SK-N-MC (cell line): ENCODE measurements at regions not wholly inside any gene's neighbourhood (a gene's known extent, or its start where the extent isn't known, plus 50 kb on each side); places are given as distances from the start of the nearest gene placed in this dataset.
A peak's percentile ranks its signal among the peaks of the same experiment; 100 is the strongest.

Experiments
- DNase-seq: peaks from one replicate; pipeline ENCODE4 v3.0.0-alpha.2; 2011; ENCODE audit warnings: low read depth, low spot score
- H3K27ac ChIP-seq: fragments of 200-600 bp; sonication (generic); 2 replicates; pipeline ENCODE4 v1.5.1; 2016; ENCODE audit warnings: mixed run types
- H3K36me3 ChIP-seq: fragments of 200-600 bp; sonication (generic); 2 replicates; pipeline ENCODE4 v1.6.1; 2017; ENCODE audit warnings: antibody characterized with exemption, low read length, mixed read lengths; ENCODE audit not compliant: insufficient read depth
- H3K4me3 ChIP-seq: fragments of 200-600 bp; sonication (generic); 2 replicates; pipeline ENCODE4 v1.5.1; 2016
- H3K9ac ChIP-seq: fragments of 200-600 bp; sonication (generic); 2 replicates; pipeline ENCODE4 v1.8.0; 2017; ENCODE audit warnings: mixed run types, mixed read lengths; ENCODE audit not compliant: insufficient read length
- H3K9me3 ChIP-seq: fragments of 200-600 bp; sonication (generic); 2 replicates; pipeline ENCODE4 v1.6.1; 2017; ENCODE audit warnings: low read depth, mild to moderate bottlenecking, antibody characterized with exemption, low read length, moderate library complexity, mixed read lengths
- EZH2 ChIP-seq: fragments of 200-600 bp; sonication (generic); IDR thresholded peaks from one replicate; pipeline ENCODE4 v1.6.1; 2017; ENCODE audit warnings: antibody characterized with exemption
- FOXP2 ChIP-seq: optimal IDR thresholded peaks from 2 replicates; pipeline ENCODE3; 2011; ENCODE audit warnings: mild to moderate bottlenecking, moderate library complexity; ENCODE audit not compliant: insufficient read depth; ENCODE audit errors: extremely low read length, control extremely low read depth
- POLR2AphosphoS5 ChIP-seq: IDR thresholded peaks from 2 replicates; pipeline ENCODE4 v1.6.1; 2012; ENCODE audit warnings: mild to moderate bottlenecking, low read depth, low read length, borderline replicate concordance

DNA sequence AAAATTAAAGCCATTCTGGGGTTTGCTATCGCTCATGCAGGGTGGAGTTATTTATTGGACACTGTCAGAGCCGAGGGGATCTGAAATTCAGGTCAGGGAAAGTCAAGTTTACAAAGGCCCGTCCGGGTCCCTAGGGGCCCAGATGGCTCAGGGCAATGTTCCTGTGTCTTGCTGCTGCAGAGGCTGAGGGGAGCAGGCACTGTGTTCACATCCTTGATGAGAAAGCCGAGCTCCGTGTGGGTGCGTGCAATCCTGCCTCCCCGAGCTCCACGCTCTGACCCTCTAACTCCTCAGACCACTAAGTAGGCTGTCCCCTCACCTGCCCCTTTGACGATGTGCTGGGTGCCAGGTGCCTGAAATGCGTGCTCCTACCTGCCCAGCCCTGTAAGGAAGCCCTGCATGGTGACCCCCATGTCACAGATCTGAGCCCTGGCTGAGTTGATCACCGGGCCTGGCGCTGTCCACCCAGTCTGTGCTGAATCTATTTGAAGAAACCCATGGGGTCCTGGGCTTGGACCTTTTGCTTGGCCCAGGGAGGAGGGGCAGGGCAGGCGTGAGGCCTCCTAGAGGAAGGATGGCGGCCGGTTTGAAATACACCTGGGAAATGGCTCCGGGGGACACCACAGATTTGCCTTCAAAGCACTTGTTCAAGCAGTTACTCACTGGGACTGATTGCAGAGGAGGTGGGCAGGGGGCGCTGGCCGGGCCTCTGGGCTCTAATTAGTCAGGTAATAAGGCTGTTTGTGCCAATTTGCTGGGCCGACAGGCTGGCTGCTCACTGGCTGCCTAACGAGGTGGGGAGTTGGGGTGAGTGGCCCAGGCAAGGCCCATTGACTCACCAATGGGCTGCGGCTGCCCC lies 204.3 kb downstream of the KIF26A start:
- Histone ChIP-seq H3K36me3 (no peaks in the 10 kb centered on the region), H3K9ac (no peak overlapping the region), H3K4me3 (no peak overlapping the region), H3K9me3 (no peaks in the 10 kb centered on the region), H3K27ac (no peak overlapping the region)
- no peak for TF ChIP-seq FOXP2
- no peak for DNase-seq

DNA sequence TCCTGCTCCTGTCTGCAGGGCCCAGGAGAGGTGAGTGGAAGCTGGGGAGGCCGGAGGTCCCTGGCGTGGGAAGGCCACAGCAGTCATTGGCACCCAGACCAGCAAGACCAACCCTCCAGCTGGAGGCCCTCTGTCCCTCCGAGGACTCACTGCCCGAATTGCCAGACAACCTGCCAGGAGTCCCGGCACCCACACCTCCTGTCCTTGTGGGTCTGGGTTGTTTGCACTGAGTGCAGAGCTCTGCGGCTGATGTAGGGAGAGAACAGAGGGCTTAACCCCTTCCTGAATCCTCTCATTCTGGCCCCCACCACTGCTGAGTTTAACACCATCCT lies 204.9 kb downstream of the KIF26A start:
- no peak overlapping the region for H3K27ac ChIP-seq
- TF ChIP-seq POLR2AphosphoS5 (no peak), FOXP2 (no peak), EZH2 (no peak)
- no peak for DNase-seq
- no peak overlapping the region for H3K9ac ChIP-seq
- no peaks in the 10 kb centered on the region for H3K36me3 ChIP-seq
- H3K4me3 ChIP-seq, result no peak overlapping the region
- no peaks in the 10 kb centered on the region for H3K9me3 ChIP-seq

GRCh38 chr14:104343690-104344640 lies 205.6 kb downstream of the KIF26A start:
- DNase-seq, result no peak
- Histone ChIP-seq H3K27ac (no peak overlapping the region), H3K36me3 (no peaks in the 10 kb centered on the region), H3K9me3 (no peaks in the 10 kb centered on the region), H3K4me3 (no peak overlapping the region), H3K9ac (no peak overlapping the region)
- TF ChIP-seq FOXP2, result no peak
- TF ChIP-seq EZH2, result no peak
- no peak for TF ChIP-seq POLR2AphosphoS5

GRCh38 chr14:104344818-104345620 lies 206.6 kb downstream of the KIF26A start:
- no peaks in the 10 kb centered on the region for H3K36me3 ChIP-seq
- H3K9ac ChIP-seq, result no peak overlapping the region
- no peaks in the 10 kb centered on the region for H3K9me3 ChIP-seq
- DNase-seq, result no peak
- TF ChIP-seq POLR2AphosphoS5 (no peak), FOXP2 (no peak), EZH2 (no peak)
- H3K27ac ChIP-seq, result no peak overlapping the region
- H3K4me3 ChIP-seq, result no peak overlapping the region

DNA sequence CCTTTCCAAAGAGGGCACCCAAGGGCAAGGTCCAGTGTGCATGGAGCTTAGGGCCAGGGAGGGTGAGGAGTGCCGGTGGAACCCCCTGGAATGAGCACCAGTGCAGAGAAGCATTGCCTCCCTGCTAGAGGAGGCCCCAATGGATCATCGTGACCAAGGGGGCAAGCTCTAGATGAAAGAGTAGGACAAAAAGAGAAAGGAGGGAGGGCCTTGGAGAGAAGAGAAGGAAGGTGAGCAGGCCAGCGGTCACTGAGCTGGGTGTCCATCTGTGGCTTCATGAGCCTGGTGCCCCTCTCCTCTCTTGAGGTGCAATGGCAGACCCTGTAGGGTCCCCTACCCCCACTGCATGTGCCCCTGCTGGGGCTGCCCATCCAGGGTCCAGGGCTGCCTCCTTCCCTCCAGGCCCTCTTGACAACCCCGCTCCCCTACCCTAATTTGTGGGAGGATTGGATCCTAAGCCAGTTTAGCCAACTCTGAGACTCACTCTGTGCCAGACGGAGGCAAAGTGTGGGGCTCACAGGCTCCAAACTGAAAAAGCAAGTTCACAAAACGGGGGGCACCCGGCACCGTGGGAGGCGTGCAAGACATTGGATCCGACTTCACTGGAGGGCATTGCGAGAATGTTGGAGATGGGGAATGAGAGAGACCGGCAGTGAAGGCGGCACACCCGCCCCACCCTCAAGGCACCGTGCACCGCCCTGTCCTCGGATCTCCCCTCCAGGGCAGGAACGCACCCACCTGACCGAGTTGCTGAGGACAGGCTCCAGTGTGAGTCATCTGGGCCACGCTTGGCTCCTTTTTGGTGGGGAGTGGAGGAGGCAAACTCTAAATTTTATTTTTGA lies 207.5 kb downstream of the KIF26A start:
- Histone ChIP-seq H3K9me3 (no peaks in the 10 kb centered on the region), H3K9ac (no peak overlapping the region), H3K27ac (no peak overlapping the region), H3K4me3 (no peak overlapping the region), H3K36me3 (no peaks in the 10 kb centered on the region)
- no peak for DNase-seq
- TF ChIP-seq FOXP2 (no peak), EZH2 (peak; percentile 3)

- TF ChIP-seq POLR2AphosphoS5, result no peak
- no peak overlapping the region for H3K27ac ChIP-seq
- H3K9ac ChIP-seq, result no peak overlapping the region
- H3K4me3 ChIP-seq, result no peak overlapping the region
- no peaks in the 10 kb centered on the region for H3K9me3 ChIP-seq
- no peak for DNase-seq
- H3K36me3 ChIP-seq, result no peaks in the 10 kb centered on the region
Observed at GRCh38 chr14:104346608-104347007, 208.2 kb downstream of the KIF26A start.

DNA sequence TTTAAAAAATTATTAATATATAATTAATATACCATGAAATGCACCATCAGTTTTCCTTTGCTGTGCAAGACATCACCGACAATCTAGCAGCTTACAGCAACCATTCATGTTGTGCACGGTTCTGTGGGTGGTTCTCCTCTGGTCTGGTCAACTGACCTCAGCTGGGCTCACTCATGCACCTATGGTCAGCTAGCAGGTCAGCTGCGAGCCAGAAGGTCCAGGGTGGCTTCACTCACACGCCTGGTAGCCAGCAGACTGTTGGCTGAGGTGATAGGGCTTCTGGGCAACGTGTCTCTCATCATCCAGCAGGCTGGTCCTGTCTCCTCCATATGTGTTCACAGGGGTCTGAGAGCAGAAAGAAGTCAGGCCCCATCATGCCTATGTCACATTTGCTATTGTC lies 210.4 kb downstream of the KIF26A start:
- DNase-seq, result no peak
- Histone ChIP-seq H3K27ac (no peak overlapping the region), H3K36me3 (no peaks in the 10 kb centered on the region), H3K4me3 (no peak overlapping the region), H3K9ac (no peak overlapping the region), H3K9me3 (no peaks in the 10 kb centered on the region)
- TF ChIP-seq FOXP2 (no peak), POLR2AphosphoS5 (no peak), EZH2 (no peak)

GRCh38 chr14:104349950-104350349 lies 211.6 kb downstream of the KIF26A start:
- TF ChIP-seq FOXP2, result no peak
- TF ChIP-seq EZH2, result no peak
- TF ChIP-seq POLR2AphosphoS5, result no peak
- H3K9ac ChIP-seq, result no peak overlapping the region
- H3K36me3 ChIP-seq, result no peaks in the 10 kb centered on the region
- H3K9me3 ChIP-seq, result no peaks in the 10 kb centered on the region
- no peak for DNase-seq
- H3K27ac ChIP-seq, result no peak overlapping the region
- no peak overlapping the region for H3K4me3 ChIP-seq
